ENCODE measurements at regions not wholly inside any gene's neighbourhood (a gene's known extent, or its start where the extent isn't known, plus 50 kb on each side); places are given as distances from the start of the nearest gene placed in this dataset.

- no peak for TF ChIP-seq EP300 (IDR thresholded peaks at IDR 0.05)
- no peak for TF ChIP-seq CTCF (IDR thresholded peaks at IDR 0.05)
- TF ChIP-seq POLR2AphosphoS5 (IDR thresholded peaks at IDR 0.05): no peak
Measured at GRCh38 chr2:150677551-150677950, 190.1 kb upstream of the RND3 start.

All from gastroesophageal sphincter (tissue), 3 donors.